Thymus (tissue), 11 donors: ENCODE measurements at regions not wholly inside any gene's neighbourhood (a gene's known extent, or its start where the extent isn't known, plus 50 kb on each side); places are given as distances from the start of the nearest gene placed in this dataset.

Experiments used
- DNase-seq, 9 donors: peaks; one replicate each; pipeline ENCODE4 v3.0.0-alpha.2; 2013; ENCODE audit warnings: low spot score in 9 of 9, low read depth in 6 of 9, missing footprints in 1 of 9
- H3K27ac ChIP-seq, 2 donors: one replicate each; pipeline ENCODE4 v1.5.1; 2013; ENCODE audit warnings: control low read depth in 1 of 2, low read depth in 1 of 2, low read length in 1 of 2, mild to moderate bottlenecking in 1 of 2, moderate library complexity in 1 of 2
- H3K27me3 ChIP-seq, 2 donors: one replicate each; pipeline ENCODE4 v1.5.1; 2013; ENCODE audit warnings: low read length in 1 of 2; ENCODE audit not compliant: control insufficient read depth in 2 of 2, insufficient read depth in 1 of 2
- H3K36me3 ChIP-seq, 2 donors: one replicate each; pipeline ENCODE4 v1.5.1; 2013; ENCODE audit warnings: low read length in 1 of 2, mild to moderate bottlenecking in 1 of 2, moderate library complexity in 1 of 2; ENCODE audit not compliant: control insufficient read depth in 2 of 2, insufficient read depth in 2 of 2
- H3K4me1 ChIP-seq, 2 donors: one replicate each; pipeline ENCODE4 v1.5.1; 2013; ENCODE audit warnings: low read length in 2 of 2; ENCODE audit not compliant: control insufficient read depth in 2 of 2, insufficient read depth in 2 of 2
- H3K4me3 ChIP-seq, 2 donors: one replicate each; pipeline ENCODE4 v1.5.1; 2013; ENCODE audit warnings: low read length in 2 of 2, control low read depth in 1 of 2, mild to moderate bottlenecking in 1 of 2
- H3K9me3 ChIP-seq, 2 donors: one replicate each; pipeline ENCODE4 v1.5.1; 2013; ENCODE audit warnings: low read length in 1 of 2, mild to moderate bottlenecking in 1 of 2; ENCODE audit not compliant: control insufficient read depth in 2 of 2, insufficient read depth in 1 of 2
- WGBS: extraction: QIAGEN DNeasy Blood & Tissue Kit; methylation state at CpG from one replicate; pipeline ENCODE4 v1.1.7; 2013; 5-methylcytosine and 5-hydroxymethylcytosine counted together
- donor health status: healthy.

- Histone ChIP-seq H3K4me1 (no peaks in the 10 kb centered on the region), H3K36me3 (no peaks in the 10 kb centered on the region), H3K27me3 (peaks cover 0 to 17% of the 10 kb centered on the region in 2 donors), H3K9me3 (no peaks in the 10 kb centered on the region), H3K27ac (no peak overlapping the region), H3K4me3 (no peak overlapping the region)
- 22% methylated on average over 5 of the region's 5 CpGs for WGBS
- no peak for DNase-seq
These were observed 59.1 kb upstream of the PDX1 start for GRCh38 chr13:27860743-27861142.

GRCh38 chr13:27861165-27861564 lies 58.6 kb upstream of the PDX1 start:
- H3K27me3 ChIP-seq: peaks cover 0 to 14% of the 10 kb centered on the region in 2 donors
- 50% methylated on average over 5 of the region's 5 CpGs for WGBS
- no peak overlapping the region for H3K27ac ChIP-seq
- H3K4me1 ChIP-seq: no peaks in the 10 kb centered on the region
- no peak overlapping the region for H3K4me3 ChIP-seq
- H3K36me3 ChIP-seq: no peaks in the 10 kb centered on the region
- no peaks in the 10 kb centered on the region for H3K9me3 ChIP-seq
- no peak for DNase-seq

- peaks cover 0 to 2% of the 10 kb centered on the region in 2 donors for H3K27me3 ChIP-seq
- H3K27ac ChIP-seq: no peak overlapping the region
- no peaks in the 10 kb centered on the region for H3K9me3 ChIP-seq
- no peaks in the 10 kb centered on the region for H3K36me3 ChIP-seq
- WGBS: 35% methylated on average over 9 of the region's 9 CpGs
- no peaks in the 10 kb centered on the region for H3K4me1 ChIP-seq
- DNase-seq: peak in 3 of 9 donors; percentile 1 to 4 (median 3)
- H3K4me3 ChIP-seq: no peak overlapping the region
These were observed 51.0 kb upstream of the PDX1 start for GRCh38 chr13:27868641-27869435.

- H3K4me1 ChIP-seq: no peaks in the 10 kb centered on the region
- no peak overlapping the region for H3K4me3 ChIP-seq
- H3K27ac ChIP-seq: no peak overlapping the region
- 73% methylated on average over 6 of the region's 6 CpGs for WGBS
- H3K36me3 ChIP-seq: no peaks in the 10 kb centered on the region
- no peak for DNase-seq
- H3K9me3 ChIP-seq: no peaks in the 10 kb centered on the region
- peaks cover 0 to 2% of the 10 kb centered on the region in 2 donors for H3K27me3 ChIP-seq
These were observed 50.2 kb upstream of the PDX1 start for GRCh38 chr13:27869436-27870095.
